Mucosa of descending colon (tissue), 3 donors: ENCODE measurements at regions not wholly inside any gene's neighbourhood (a gene's known extent, or its start where the extent isn't known, plus 50 kb on each side); places are given as distances from the start of the nearest gene placed in this dataset.

Experiments used
- ATAC-seq: fragments of 200-7000 bp; cut with Tn5 transposase; one replicate; pipeline ENCODE4 v1.9.1; 2020; ENCODE audit warnings: mild to moderate bottlenecking, moderate library complexity
- DNase-seq, 3 donors: peaks; one replicate each; pipeline ENCODE4 v3.0.0-alpha.2; 2020
- H3K36me3 ChIP-seq: fragments of 200-600 bp; one replicate; pipeline ENCODE4 v1.8.0; 2021; ENCODE audit warnings: low read depth, mild to moderate bottlenecking
- H3K4me1 ChIP-seq: fragments of 200-600 bp; one replicate; pipeline ENCODE4 v1.8.0; 2021; ENCODE audit warnings: low read depth, mild to moderate bottlenecking
- H3K4me3 ChIP-seq: fragments of 200-600 bp; one replicate; pipeline ENCODE4 v1.8.0; 2021; ENCODE audit warnings: mild to moderate bottlenecking
- H3K9me3 ChIP-seq: fragments of 200-600 bp; one replicate; pipeline ENCODE4 v1.8.0; 2021; ENCODE audit warnings: mild to moderate bottlenecking
- CTCF ChIP-seq: fragments of 200-600 bp; IDR thresholded peaks from one replicate; pipeline ENCODE4 v1.8.0; 2022; ENCODE audit warnings: antibody characterized with exemption, mild to moderate bottlenecking
- intact Hi-C, 2 donors: fragments of 100-400 bp; cut with DNase I in 1 of 2; cut with micrococcal nuclease in 1 of 2; formaldehyde crosslinking; loops; one replicate each; pipeline versions ENCODE4 v1.11.0 to v1.11.1; 2022; cut with DNase I, micrococcal nuclease
- donor health status: DM: no; HTN: no; CAD: no; lungs with moderate emphysema.
- donor health status: DM: no; HTN: no; CAD: no.
- donor health status: DM: no; HTN: yes; CAD: no.

- no peak for TF ChIP-seq CTCF
- no peaks in the 10 kb centered on the region for H3K9me3 ChIP-seq
- no peaks in the 10 kb centered on the region for H3K4me1 ChIP-seq
- no peak for DNase-seq
- no peak overlapping the region for H3K4me3 ChIP-seq
- intact Hi-C loops = no loop called here
- ATAC-seq = no peak
- H3K36me3 ChIP-seq = no peaks in the 10 kb centered on the region
These were observed 78.1 kb upstream of the SLC38A11 start for GRCh38 chr2:165033402-165033801.

DNA sequence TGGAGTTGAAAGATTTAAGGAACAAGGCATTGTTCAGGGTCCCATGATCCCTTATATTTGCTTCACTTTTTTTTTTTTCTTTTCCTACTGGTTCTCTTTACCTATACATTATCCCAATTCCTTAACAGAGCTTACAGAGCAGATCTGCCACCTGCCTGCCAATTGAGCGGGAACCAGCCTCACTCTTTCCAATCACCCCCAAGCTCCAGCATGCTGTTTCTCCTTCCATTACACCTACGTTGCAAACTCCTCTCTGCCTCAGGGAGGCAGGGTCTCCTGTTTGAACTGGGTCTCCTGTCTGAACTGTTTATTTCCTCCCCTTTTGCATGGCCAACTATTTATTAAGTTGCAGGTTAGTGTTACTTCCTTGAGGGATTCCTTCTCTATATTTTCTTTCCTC is 77.2 kb upstream of the SLC38A11 start:
- intact Hi-C loops = no loop called here
- no peaks in the 10 kb centered on the region for H3K36me3 ChIP-seq
- no peaks in the 10 kb centered on the region for H3K4me1 ChIP-seq
- H3K9me3 ChIP-seq = no peaks in the 10 kb centered on the region
- H3K4me3 ChIP-seq = no peak overlapping the region
- DNase-seq = no peak
- ATAC-seq = no peak
- no peak for TF ChIP-seq CTCF

GRCh38 chr2:165024199-165024598 is 68.9 kb upstream of the SLC38A11 start:
- Histone ChIP-seq H3K4me3 (no peak overlapping the region), H3K4me1 (no peaks in the 10 kb centered on the region), H3K36me3 (no peaks in the 10 kb centered on the region), H3K9me3 (no peaks in the 10 kb centered on the region)
- no peak for DNase-seq
- intact Hi-C loops = no loop called here
- no peak for TF ChIP-seq CTCF
- no peak for ATAC-seq

DNA sequence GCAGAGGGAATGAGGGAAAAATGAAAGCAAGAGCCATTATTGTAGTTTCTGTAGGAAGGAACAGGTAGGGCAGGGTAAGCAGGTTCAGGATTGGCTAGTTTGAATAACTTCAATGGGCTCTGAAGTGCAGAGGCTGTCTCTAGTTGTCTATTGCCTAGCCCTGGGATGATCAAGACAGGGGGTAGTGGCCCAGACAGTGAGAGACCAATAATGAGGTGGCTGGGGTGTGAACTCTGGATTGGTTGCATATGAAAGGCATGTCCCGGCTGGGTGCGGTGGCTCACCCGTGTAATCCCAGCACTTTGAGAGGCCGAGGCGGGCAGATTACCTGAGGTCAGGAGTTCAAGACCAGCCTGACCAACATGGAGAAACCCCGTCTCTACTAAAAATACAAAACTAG is 67.5 kb upstream of the SLC38A11 start:
- intact Hi-C loops = no loop called here
- no peak for ATAC-seq
- Histone ChIP-seq H3K4me3 (no peak overlapping the region), H3K9me3 (no peaks in the 10 kb centered on the region), H3K36me3 (no peaks in the 10 kb centered on the region), H3K4me1 (no peaks in the 10 kb centered on the region)
- TF ChIP-seq CTCF = no peak
- no peak for DNase-seq

- DNase-seq = no peak
- H3K4me1 ChIP-seq = no peaks in the 10 kb centered on the region
- H3K36me3 ChIP-seq = no peaks in the 10 kb centered on the region
- no peaks in the 10 kb centered on the region for H3K9me3 ChIP-seq
- H3K4me3 ChIP-seq = no peak overlapping the region
- no peak for ATAC-seq
- no peak for TF ChIP-seq CTCF
- intact Hi-C loops = no loop called here
These were observed 62.8 kb upstream of the SLC38A11 start for GRCh38 chr2:165017966-165018596.
